HG03439 (cell line): ENCODE measurements at regions not wholly inside any gene's neighbourhood (a gene's known extent, or its start where the extent isn't known, plus 50 kb on each side); places are given as distances from the start of the nearest gene placed in this dataset.

Experiments
- ATAC-seq: cut with Tn5 transposase; IDR thresholded peaks from one replicate; pipeline ENCODE4 v1.9.1; 2021; ENCODE audit warnings: mild to moderate bottlenecking, moderate library complexity; ENCODE audit not compliant: unreplicated experiment

- ATAC-seq: no peak
Measured at GRCh38 chr3:110070161-110070916, 733.0 kb upstream of the DPPA4 start.

GRCh38 chr3:110074095-110074494 is 736.7 kb upstream of the DPPA4 start:
- no peak for ATAC-seq

GRCh38 chr3:110077093-110077492 is 739.7 kb upstream of the DPPA4 start:
- ATAC-seq: no peak

- no peak for ATAC-seq
Measured at GRCh38 chr3:110093411-110093810, 756.1 kb upstream of the DPPA4 start.

GRCh38 chr3:110093812-110094401 is 756.6 kb upstream of the DPPA4 start:
- ATAC-seq: no peak

- no peak for ATAC-seq
Measured at GRCh38 chr3:110099711-110100110, 762.4 kb upstream of the DPPA4 start.

GRCh38 chr3:110101361-110101760 is 764.0 kb upstream of the DPPA4 start:
- ATAC-seq: no peak

GRCh38 chr3:110106805-110107204 is 769.5 kb upstream of the DPPA4 start:
- no peak for ATAC-seq

GRCh38 chr3:110123946-110124345 is 786.6 kb upstream of the DPPA4 start:
- ATAC-seq: no peak

- no peak for ATAC-seq
Measured at GRCh38 chr3:110126065-110126464, 788.7 kb upstream of the DPPA4 start.

- no peak for ATAC-seq
Measured at GRCh38 chr3:110133971-110134370, 796.6 kb upstream of the DPPA4 start.

- no peak for ATAC-seq
Measured at GRCh38 chr3:110139048-110139447, 801.7 kb upstream of the DPPA4 start.

GRCh38 chr3:110139821-110140220 is 802.5 kb upstream of the DPPA4 start:
- no peak for ATAC-seq

GRCh38 chr3:110149763-110150162 is 812.4 kb upstream of the DPPA4 start:
- no peak for ATAC-seq

GRCh38 chr3:110157221-110157620 is 819.9 kb upstream of the DPPA4 start:
- ATAC-seq: no peak

GRCh38 chr3:110164632-110165369 is 827.5 kb upstream of the DPPA4 start:
- ATAC-seq: no peak

GRCh38 chr3:110165370-110165743 is 828.0 kb upstream of the DPPA4 start:
- ATAC-seq: no peak

- no peak for ATAC-seq
Measured at GRCh38 chr3:110165753-110166152, 828.4 kb upstream of the DPPA4 start.

- ATAC-seq: no peak
Measured at GRCh38 chr3:110166791-110167190, 829.4 kb upstream of the DPPA4 start.

- ATAC-seq: no peak
Measured at GRCh38 chr3:110174908-110175307, 837.6 kb upstream of the DPPA4 start.

- no peak for ATAC-seq
Measured at GRCh38 chr3:110178965-110179364, 841.6 kb upstream of the DPPA4 start.

- no peak for ATAC-seq
Measured at GRCh38 chr3:110180733-110181132, 843.4 kb upstream of the DPPA4 start.
